ENCODE measurements at regions not wholly inside any gene's neighbourhood (a gene's known extent, or its start where the extent isn't known, plus 50 kb on each side); places are given as distances from the start of the nearest gene placed in this dataset.

- no peak overlapping the region for H3K27ac Mint-ChIP-seq
- no peak overlapping the region for H3K4me3 Mint-ChIP-seq
- no peaks in the 10 kb centered on the region for H3K79me1 ChIP-seq (ENCODE audit: insufficient read depth, low read depth, low read length, poor library complexity, severe bottlenecking)
- no peak overlapping the region for H3K23ac ChIP-seq (ENCODE audit: insufficient read length, low read depth, low read length)
- no peak overlapping the region for H3K18ac ChIP-seq (ENCODE audit: insufficient read length, low read depth, low read length)
- H3K23me2 ChIP-seq (ENCODE audit: insufficient read length, low read depth, low read length, poor library complexity, severe bottlenecking), result no peaks in the 10 kb centered on the region
- DNase-seq, result no peak
- no peak overlapping the region for H3T11ph ChIP-seq (ENCODE audit: low read length)
- H2BK5ac ChIP-seq (ENCODE audit: insufficient read length, low read length), result no peak overlapping the region
- no peaks in the 10 kb centered on the region for H3K4me1 Mint-ChIP-seq
- no peak overlapping the region for H4K91ac ChIP-seq (ENCODE audit: insufficient read length, low read depth, low read length)
- no peak overlapping the region for H3K4ac ChIP-seq (ENCODE audit: low read depth, low read length)
- peaks cover 12 to 17% (median 14%) of the 10 kb centered on the region in 3 experiments; a peak in 6 of 7 replicates for H3K36me3 Mint-ChIP-seq (ENCODE audit: insufficient read depth in 1 of 3, low read depth in 3 of 3)
- no peak overlapping the region for H3K14ac ChIP-seq (ENCODE audit: insufficient read depth, low read length)
- H2AK5ac ChIP-seq (ENCODE audit: insufficient read length, low read length), result no peak overlapping the region
- H4K5ac ChIP-seq (ENCODE audit: insufficient read length, low read depth, low read length), result no peak overlapping the region
- no peak overlapping the region for H4K8ac ChIP-seq (replicated peaks; ENCODE audit: insufficient read length, low read depth, low read length)
- H3K27ac ChIP-seq (ENCODE audit: insufficient read length, low read depth, low read length), result no peak overlapping the region
- H3K79me2 ChIP-seq (ENCODE audit: insufficient read depth, low read length), result no peaks in the 10 kb centered on the region
- H2BK12ac ChIP-seq (ENCODE audit: insufficient read length, low read depth, low read length), result no peak overlapping the region
- WGBS (ENCODE audit: extremely low coverage, insufficient read length, low lambda C conversion rate), result no CpG with 5 or more reads among the region's 4 CpGs
- peaks cover 90 to 91% of the 10 kb centered on the region in 2 experiments for H3K9me3 Mint-ChIP-seq
- peaks cover under 1% of the 10 kb centered on the region; the same call in 1 of the 2 replicates for H3K27me3 Mint-ChIP-seq (ENCODE audit: low read depth)
- no peak overlapping the region for H2AFZ ChIP-seq (ENCODE audit: low read length)
- H3K4me1 ChIP-seq (ENCODE audit: insufficient read depth, low read length), result no peaks in the 10 kb centered on the region
- H3K4me2 ChIP-seq (ENCODE audit: insufficient read depth, insufficient read length, low read length), result no peak overlapping the region
- no peak overlapping the region for H3K56ac ChIP-seq (ENCODE audit: insufficient read length, low read depth, low read length)
- H2BK15ac ChIP-seq (ENCODE audit: low read depth, low read length), result no peak overlapping the region
- no peak for TF ChIP-seq CTCF (conservative IDR thresholded peaks at IDR 0.05)
- peaks cover 78% of the 10 kb centered on the region for H3K9me3 ChIP-seq (ENCODE audit: control insufficient read depth, low read depth, low read length)
- no peak overlapping the region for H2BK20ac ChIP-seq (ENCODE audit: low read depth, low read length, poor library complexity, severe bottlenecking)
- H4K20me1 ChIP-seq (ENCODE audit: control insufficient read depth, insufficient read depth, insufficient read length), result no peaks in the 10 kb centered on the region
- no peak overlapping the region for H3K9ac ChIP-seq (ENCODE audit: extremely low read depth, insufficient read length, low read length)
- no peak overlapping the region for H2BK120ac ChIP-seq (ENCODE audit: low read depth, low read length, poor library complexity, severe bottlenecking)
- H3K27me3 ChIP-seq (ENCODE audit: insufficient read depth, low read length), result no peaks in the 10 kb centered on the region
Observed at GRCh38 chr7:57642730-57643129, 192.8 kb downstream of the ZNF716 start.

Data from H9 (cell line).